H1 (cell line): ENCODE measurements at regions not wholly inside any gene's neighbourhood (a gene's known extent, or its start where the extent isn't known, plus 50 kb on each side); places are given as distances from the start of the nearest gene placed in this dataset.

Experiments used
- ATF2 ChIP-seq: IDR thresholded peaks from 2 replicates; pipeline ENCODE4 v1.6.1; 2012; ENCODE audit warnings: low read length, inconsistent platforms
- ATF3 ChIP-seq: IDR thresholded peaks from 2 replicates; pipeline ENCODE4 v1.6.1; 2011; ENCODE audit warnings: low read depth, mild to moderate bottlenecking, low read length; ENCODE audit not compliant: insufficient read depth
- BRCA1 ChIP-seq: IDR thresholded peaks from 2 replicates; pipeline ENCODE4 v1.6.1; 2012; ENCODE audit warnings: low read depth, low read length, improper control_type of control experiment
- CEBPB ChIP-seq: IDR thresholded peaks from 2 replicates; pipeline ENCODE4 v1.6.1; 2012; ENCODE audit warnings: low read depth, low read length
- CHD1 ChIP-seq: IDR thresholded peaks from 2 replicates; pipeline ENCODE4 v1.6.1; 2012; ENCODE audit warnings: low read depth, low read length, improper control_type of control experiment
- EGR1 ChIP-seq: IDR thresholded peaks from 2 replicates; pipeline ENCODE4 v1.6.1; 2011; ENCODE audit warnings: low read depth, low read length, borderline replicate concordance
- EP300 ChIP-seq, 2 experiments: IDR thresholded peaks; 1 replicate in 1 of 2; 2 replicates in 1 of 2; pipeline ENCODE4 v1.6.1; 2011 to 2012; ENCODE audit warnings: low read depth in 2 of 2, low read length in 2 of 2, mild to moderate bottlenecking in 2 of 2, borderline replicate concordance in 1 of 2, inconsistent platforms in 1 of 2, moderate library complexity in 1 of 2
- FOSL1 ChIP-seq: IDR thresholded peaks from 2 replicates; pipeline ENCODE4 v1.6.1; 2011; ENCODE audit warnings: mild to moderate bottlenecking, low read depth, low read length, moderate library complexity; ENCODE audit not compliant: insufficient read depth
- MAX ChIP-seq: IDR thresholded peaks from 2 replicates; pipeline ENCODE4 v1.6.1; 2012; ENCODE audit warnings: inconsistent platforms
- NANOG ChIP-seq: IDR thresholded peaks from 2 replicates; pipeline ENCODE4 v1.6.1; 2011; ENCODE audit warnings: low read length, low read depth, mild to moderate bottlenecking, inconsistent platforms; ENCODE audit not compliant: insufficient read depth, poor library complexity, severe bottlenecking
- POLR2A ChIP-seq, 2 experiments: IDR thresholded peaks; 1 replicate in 1 of 2; 2 replicates in 1 of 2; pipeline ENCODE4 v1.6.1; 2011; ENCODE audit warnings: low read depth in 2 of 2, low read length in 2 of 2, mild to moderate bottlenecking in 2 of 2; ENCODE audit errors: control extremely low read depth in 1 of 2
- POLR2AphosphoS5 ChIP-seq: IDR thresholded peaks from 2 replicates; pipeline ENCODE4 v1.6.1; 2011; ENCODE audit warnings: low read depth, low read length
- RAD21 ChIP-seq, 2 experiments: IDR thresholded peaks in 1 of 2; conservative IDR thresholded peaks in 1 of 2; 2 replicates each; pipeline ENCODE4 v1.6.1; 2011; ENCODE audit warnings: low read depth in 2 of 2, low read length in 2 of 2, improper control_type of control experiment in 1 of 2, inconsistent platforms in 1 of 2, mild to moderate bottlenecking in 1 of 2, moderate library complexity in 1 of 2
- SAP30 ChIP-seq: fragments of 300-600 bp; sonication (generic); IDR thresholded peaks from 2 replicates; pipeline ENCODE4 v1.7.1; 2012; ENCODE audit warnings: low read length, moderate library complexity, mild to moderate bottlenecking, inconsistent platforms; ENCODE audit not compliant: insufficient read depth, insufficient replicate concordance
- SIN3A ChIP-seq, 2 experiments: IDR thresholded peaks in 1 of 2; conservative IDR thresholded peaks in 1 of 2; 2 replicates each; pipeline ENCODE4 v1.6.1; 2011 to 2012; ENCODE audit warnings: low read length in 2 of 2, improper control_type of control experiment in 1 of 2, low read depth in 1 of 2, mild to moderate bottlenecking in 1 of 2
- SP2 ChIP-seq: IDR thresholded peaks from 2 replicates; pipeline ENCODE4 v1.6.1; 2012; ENCODE audit warnings: mild to moderate bottlenecking, low read length, inconsistent platforms
- SUZ12 ChIP-seq: fragments of 200-600 bp; sonication (generic); IDR thresholded peaks from 2 replicates; pipeline ENCODE4 v1.6.1; 2012; ENCODE audit warnings: mild to moderate bottlenecking, inconsistent platforms, low read length, moderate library complexity, mixed read lengths
- TAF7 ChIP-seq: optimal IDR thresholded peaks from 2 replicates; pipeline ENCODE3; 2011; ENCODE audit warnings: low read depth, mild to moderate bottlenecking, inconsistent platforms, low read length, moderate library complexity, borderline replicate concordance
- TEAD4 ChIP-seq: IDR thresholded peaks from 2 replicates; pipeline ENCODE4 v1.6.1; 2012; ENCODE audit warnings: low read depth, low read length, inconsistent platforms, mixed read lengths
- USF2 ChIP-seq: IDR thresholded peaks from 2 replicates; pipeline ENCODE4 v1.6.1; 2011; ENCODE audit warnings: low read length, improper control_type of control experiment

- no peak for TF ChIP-seq ATF2
- TF ChIP-seq EGR1 = no peak
- no peak for TF ChIP-seq CHD1
- no peak for TF ChIP-seq TAF7
- peak; percentile 54; the same call in 1 of the 2 replicates for TF ChIP-seq TEAD4
- TF ChIP-seq FOSL1 = no peak
- peak; percentile 97 for TF ChIP-seq RAD21 (IDR thresholded peaks at IDR 0.05 in 1 of 2, conservative IDR thresholded peaks at IDR 0.05 in 1 of 2; ENCODE audit: low read depth in 2 of 2, low read length in 2 of 2)
- no peak for TF ChIP-seq POLR2A (IDR thresholded peaks at IDR 0.05; ENCODE audit: control extremely low read depth in 1 of 2, low read depth in 2 of 2, low read length in 2 of 2)
- no peak for TF ChIP-seq BRCA1
- TF ChIP-seq MAX = no peak; the same call in 1 of the 2 replicates
- no peak for TF ChIP-seq ATF3
- TF ChIP-seq SAP30 = no peak
- TF ChIP-seq POLR2AphosphoS5 = no peak
- no peak for TF ChIP-seq USF2
- no peak for TF ChIP-seq NANOG
- no peak for TF ChIP-seq SIN3A (conservative IDR thresholded peaks at IDR 0.05 in 1 of 2, IDR thresholded peaks at IDR 0.05 in 1 of 2; ENCODE audit: low read depth in 1 of 2, low read length in 2 of 2)
- TF ChIP-seq SP2 = no peak
- no peak for TF ChIP-seq EP300 (IDR thresholded peaks at IDR 0.05; ENCODE audit: borderline replicate concordance in 1 of 2, low read depth in 2 of 2, low read length in 2 of 2)
- no peak for TF ChIP-seq SUZ12
- TF ChIP-seq CEBPB = no peak
Measured at GRCh38 chr1:233790662-233791371, 113.7 kb upstream of the SLC35F3 start (continued).
